GM12878 (cell line): ENCODE measurements at regions not wholly inside any gene's neighbourhood (a gene's known extent, or its start where the extent isn't known, plus 50 kb on each side); places are given as distances from the start of the nearest gene placed in this dataset.

Experiments
- ATAC-seq: fragments of 200-7000 bp; cut with Tn5 transposase; 3 replicates; pipeline ENCODE4 v1.9.1; 2020; ENCODE audit warnings: mild to moderate bottlenecking, moderate library complexity
- BruUV-seq: library from RNA; stranded (reverse); fragments of 400-500 nt; replicated peaks from 2 replicates; lab custom pipeline; 2021; lab: Mats Ljungman, UMichigan
- CTCF ChIA-PET: fragments of 300-600 bp; sonication (Branson Sonifier 250); formaldehyde crosslinking; extraction: SDS; loops from one replicate; lab custom pipeline; 2021; ENCODE audit warnings: inconsistent platforms; lab: Yijun Ruan, JAX
- POLR2A ChIA-PET: fragments of 350-600 bp; formaldehyde crosslinking; extraction: SDS; loops from one replicate; lab custom pipeline; 2021; ENCODE audit warnings: inconsistent platforms; lab: Charles Lee
- RAD21 ChIA-PET: fragments of 300-600 bp; sonication (Branson Sonifier 250); formaldehyde crosslinking; loops from one replicate; lab custom pipeline; 2023; ENCODE audit warnings: antibody characterized with exemption; ENCODE audit not compliant: unreplicated experiment; lab: Charles Lee
- SMC1A ChIA-PET: fragments of 300-600 bp; sonication (Branson Sonifier 250); formaldehyde crosslinking; loops from one replicate; lab custom pipeline; 2023; ENCODE audit not compliant: unreplicated experiment, uncharacterized antibody; lab: Charles Lee
- DNase-seq: peaks from one replicate; pipeline ENCODE4 v3.0.0-alpha.2; 2011; ENCODE audit warnings: low read depth, low spot score
- FAIRE-seq: peaks from 3 replicates; lab custom pipeline; 2011; peaks lifted over from hg19 to GRCh38; lab: Jason Lieb, UNC
- H2AFZ ChIP-seq: 2 replicates; pipeline ENCODE4 v1.6.0; 2011; ENCODE audit warnings: low read depth, low read length, control low read depth; ENCODE audit not compliant: control insufficient read depth
- H3K27ac ChIP-seq: 2 replicates; pipeline ENCODE4 v1.5.1; 2011; ENCODE audit warnings: control low read depth; ENCODE audit not compliant: control insufficient read depth, insufficient read depth
- H3K27me3 ChIP-seq, 2 experiments: replicated peaks in 1 of 2; 2 replicates each; pipeline versions ENCODE4 v1.6.0 to v1.6.1; 2011; ENCODE audit warnings: low read length in 1 of 2; ENCODE audit not compliant: control insufficient read depth in 2 of 2, insufficient read depth in 2 of 2
- H3K36me3 ChIP-seq, 2 experiments: 2 replicates each; pipeline ENCODE4 v1.5.1; 2011; ENCODE audit warnings: low read length in 1 of 2; ENCODE audit not compliant: control insufficient read depth in 2 of 2, insufficient read depth in 2 of 2
- H3K4me1 ChIP-seq: 2 replicates; pipeline ENCODE4 v1.6.1; 2011; ENCODE audit warnings: mild to moderate bottlenecking, low read length, moderate library complexity, mixed read lengths; ENCODE audit not compliant: control insufficient read depth, insufficient read depth
- H3K4me2 ChIP-seq: 2 replicates; pipeline ENCODE4 v1.6.0; 2011; ENCODE audit warnings: control low read depth; ENCODE audit not compliant: control insufficient read depth, insufficient read depth
- H3K4me3 ChIP-seq: fragments of 200-600 bp; sonication (generic); 2 replicates; pipeline ENCODE4 v1.5.1; 2016
- H3K79me2 ChIP-seq: 2 replicates; pipeline ENCODE4 v1.6.0; 2011; ENCODE audit warnings: low read length; ENCODE audit not compliant: control insufficient read depth, insufficient read depth
- H3K9ac ChIP-seq: 2 replicates; pipeline ENCODE4 v1.8.0; 2011; ENCODE audit warnings: low read length, control low read depth, mixed read lengths; ENCODE audit not compliant: control insufficient read depth, insufficient read depth
- H3K9me3 ChIP-seq: replicated peaks from 3 replicates; pipeline ENCODE4 v1.5.1; 2011; ENCODE audit warnings: mild to moderate bottlenecking, low read length; ENCODE audit not compliant: control insufficient read depth, insufficient read depth
- H4K20me1 ChIP-seq: 2 replicates; pipeline ENCODE4 v1.6.0; 2011; ENCODE audit not compliant: control insufficient read depth, insufficient read depth
- ATF7 ChIP-seq: fragments of 450-650 bp; IDR thresholded peaks from 2 replicates; pipeline ENCODE4 v1.6.1; 2016; ENCODE audit warnings: low read depth, mild to moderate bottlenecking
- BHLHE40 ChIP-seq, 2 experiments: fragments of 450-650 bp in 1 of 2; IDR thresholded peaks; 2 replicates each; pipeline ENCODE4 v1.6.1; 2011 to 2017; ENCODE audit warnings: low read depth in 2 of 2, borderline replicate concordance in 1 of 2, improper control_type of control experiment in 1 of 2, low read length in 1 of 2, mild to moderate bottlenecking in 1 of 2
- CHD1 ChIP-seq: IDR thresholded peaks from 2 replicates; pipeline ENCODE4 v1.6.1; 2012; ENCODE audit warnings: low read depth, low read length, improper control_type of control experiment
- FOXM1 ChIP-seq: IDR thresholded peaks from 2 replicates; pipeline ENCODE4 v1.6.1; 2012; ENCODE audit warnings: low read depth, mild to moderate bottlenecking, inconsistent platforms, low read length, moderate library complexity
- HDAC6 ChIP-seq: fragments of 200-600 bp; sonication (generic); IDR thresholded peaks from one replicate; pipeline ENCODE4 v1.8.0; 2017; ENCODE audit warnings: antibody characterized with exemption; ENCODE audit not compliant: unreplicated experiment
- KLF5 ChIP-seq: fragments of 450-650 bp; IDR thresholded peaks from 2 replicates; pipeline ENCODE4 v1.6.1; 2014; ENCODE audit warnings: mild to moderate bottlenecking; ENCODE audit not compliant: partially characterized antibody
- MYC ChIP-seq: IDR thresholded peaks from 2 replicates; pipeline ENCODE4 v1.6.1; 2011; ENCODE audit warnings: mild to moderate bottlenecking, low read length, moderate library complexity, inconsistent platforms; ENCODE audit not compliant: insufficient read depth, insufficient replicate concordance, insufficient read length, severe bottlenecking
- POLR2AphosphoS2 ChIP-seq: IDR thresholded peaks from 2 replicates; pipeline ENCODE4 v1.6.1; 2011; ENCODE audit warnings: low read depth, mild to moderate bottlenecking, low read length, improper control_type of control experiment, moderate library complexity
- POLR2AphosphoS5 ChIP-seq: IDR thresholded peaks from 2 replicates; pipeline ENCODE4 v1.6.1; 2011; ENCODE audit warnings: mild to moderate bottlenecking, low read length, inconsistent platforms
- POU2F2 ChIP-seq: IDR thresholded peaks from 3 replicates; pipeline ENCODE4 v1.6.1; 2011; ENCODE audit warnings: low read depth, mild to moderate bottlenecking, low read length, borderline replicate concordance
- RB1 ChIP-seq: fragments of 450-650 bp; formaldehyde crosslinking; IDR thresholded peaks from 2 replicates; pipeline ENCODE4 v1.6.1; 2017; ENCODE audit warnings: mild to moderate bottlenecking, borderline replicate concordance
- RUNX3 ChIP-seq: IDR thresholded peaks from 2 replicates; pipeline ENCODE4 v1.6.1; 2012; ENCODE audit warnings: low read length, inconsistent platforms
- SIN3A ChIP-seq: IDR thresholded peaks from 2 replicates; pipeline ENCODE4 v1.6.1; 2012; ENCODE audit warnings: low read depth, low read length, improper control_type of control experiment
- STAT3 ChIP-seq: IDR thresholded peaks from 2 replicates; pipeline ENCODE4 v1.6.1; 2011; ENCODE audit warnings: low read depth, low read length, improper control_type of control experiment
- TARDBP ChIP-seq: IDR thresholded peaks from 2 replicates; pipeline ENCODE4 v1.6.1; 2016; ENCODE audit warnings: borderline replicate concordance
- ZNF24 ChIP-seq: fragments of 450-650 bp; IDR thresholded peaks from 2 replicates; pipeline ENCODE4 v1.6.1; 2017; ENCODE audit warnings: antibody characterized with exemption, mild to moderate bottlenecking
- WGBS: methylation state at CpG from one replicate; pipeline ENCODE4 v1.1.6; 2016; ENCODE audit warnings: low lambda C conversion rate; ENCODE audit not compliant: insufficient replicate concordance, insufficient coverage; ENCODE audit errors: missing lambda C conversion rate; 5-methylcytosine and 5-hydroxymethylcytosine counted together
- in situ Hi-C: fragments of 300-500 bp; cut with MboI; formaldehyde crosslinking; loops from 9 replicates; pipeline ENCODE4 v1.14.3; 2018; ENCODE audit warnings: mixed read lengths
- intact Hi-C: fragments of 100-400 bp; cut with micrococcal nuclease; formaldehyde crosslinking; loops from one replicate; pipeline ENCODE4 v1.14.2; 2022; ENCODE audit not compliant: unreplicated experiment
- TF ChIP-seq, protein P1 (sequence below): fragments of 450-650 bp; IDR thresholded peaks from 2 replicates; pipeline ENCODE4 v1.6.1; 2016; ENCODE audit warnings: mild to moderate bottlenecking
- TF ChIP-seq, protein P2 (sequence below): IDR thresholded peaks from 2 replicates; pipeline ENCODE4 v1.6.1; 2011; ENCODE audit warnings: borderline replicate concordance, low read depth, mild to moderate bottlenecking, moderate library complexity, mixed read lengths, low read length; ENCODE audit not compliant: insufficient read depth; ENCODE audit errors: extremely low read length

DNA sequence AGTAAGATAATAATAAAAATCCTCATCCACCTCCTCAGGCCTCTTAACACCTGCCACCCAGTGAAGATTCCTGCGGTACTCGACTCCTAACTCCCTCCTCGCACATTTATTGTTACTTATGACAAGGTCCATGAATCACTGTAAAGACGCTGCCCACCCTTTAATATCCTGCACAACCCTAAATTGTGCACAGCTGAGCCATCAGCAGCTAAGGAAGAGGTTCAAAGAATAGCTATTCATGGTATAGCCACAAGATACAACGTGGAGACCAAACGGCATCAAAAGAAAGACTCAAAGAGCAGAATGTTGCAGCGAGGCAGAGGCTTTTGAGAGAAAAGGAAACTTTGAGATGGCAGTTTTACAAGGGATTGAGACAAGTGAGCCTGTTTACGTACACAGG, 266.3 kb downstream of the SATB2 start:
- no peak for FAIRE-seq
- Histone ChIP-seq H3K79me2 (no peaks in the 10 kb centered on the region), H4K20me1 (no peaks in the 10 kb centered on the region)
- BruUV-seq = no TSS peak
- RAD21 ChIA-PET = interaction anchor here (1.2 to 1.6 kb wide), 3 partner anchors 13 to 36 kb away, joined by 3 to 6 read pairs (median 3); no protein-coding TSS in a partner anchor
- DNase-seq = no peak
- TF ChIP-seq BHLHE40 (IDR thresholded peaks at IDR 0.05; ENCODE audit: borderline replicate concordance in 1 of 2, low read depth in 2 of 2, low read length in 1 of 2) (no peak), SIN3A (no peak), FOXM1 (no peak), POU2F2 (no peak), RB1 (no peak), POLR2AphosphoS2 (no peak), KLF5 (no peak), ATF7 (no peak), POLR2AphosphoS5 (no peak), HDAC6 (no peak), MYC (no peak), ZNF24 (no peak), STAT3 (no peak), TARDBP (no peak), CHD1 (no peak), RUNX3 (no peak)
- TF ChIP-seq, protein P1, sequence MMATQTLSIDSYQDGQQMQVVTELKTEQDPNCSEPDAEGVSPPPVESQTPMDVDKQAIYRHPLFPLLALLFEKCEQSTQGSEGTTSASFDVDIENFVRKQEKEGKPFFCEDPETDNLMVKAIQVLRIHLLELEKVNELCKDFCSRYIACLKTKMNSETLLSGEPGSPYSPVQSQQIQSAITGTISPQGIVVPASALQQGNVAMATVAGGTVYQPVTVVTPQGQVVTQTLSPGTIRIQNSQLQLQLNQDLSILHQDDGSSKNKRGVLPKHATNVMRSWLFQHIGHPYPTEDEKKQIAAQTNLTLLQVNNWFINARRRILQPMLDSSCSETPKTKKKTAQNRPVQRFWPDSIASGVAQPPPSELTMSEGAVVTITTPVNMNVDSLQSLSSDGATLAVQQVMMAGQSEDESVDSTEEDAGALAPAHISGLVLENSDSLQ = no peak
- TF ChIP-seq, protein P2, sequence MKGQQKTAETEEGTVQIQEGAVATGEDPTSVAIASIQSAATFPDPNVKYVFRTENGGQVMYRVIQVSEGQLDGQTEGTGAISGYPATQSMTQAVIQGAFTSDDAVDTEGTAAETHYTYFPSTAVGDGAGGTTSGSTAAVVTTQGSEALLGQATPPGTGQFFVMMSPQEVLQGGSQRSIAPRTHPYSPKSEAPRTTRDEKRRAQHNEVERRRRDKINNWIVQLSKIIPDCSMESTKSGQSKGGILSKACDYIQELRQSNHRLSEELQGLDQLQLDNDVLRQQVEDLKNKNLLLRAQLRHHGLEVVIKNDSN = no peak
- TF ChIP-seq, all 136 proteins: peak for 0
- no peak overlapping the region for H3K27ac ChIP-seq
- no peaks in the 10 kb centered on the region for H3K9me3 ChIP-seq
- H3K4me1 ChIP-seq = no peaks in the 10 kb centered on the region
- H3K27me3 ChIP-seq = no peaks in the 10 kb centered on the region
- intact Hi-C loops = no loop called here
- no peaks in the 10 kb centered on the region for H3K36me3 ChIP-seq
- peak; percentile 18; the same call in 2 of the 3 replicates for ATAC-seq
- in situ Hi-C loops = no loop called here
- SMC1A ChIA-PET = interaction anchor here (0.9 to 5.2 kb wide), 12 partner anchors 13 to 533 kb away, joined by 3 to 29 read pairs (median 4); no protein-coding TSS in a partner anchor
- POLR2A ChIA-PET = no interaction called here
- CTCF ChIA-PET = interaction anchor here (1.1 to 1.5 kb wide), 3 partner anchors 66 to 297 kb away, joined by 3 to 4 read pairs (median 3); no protein-coding TSS in a partner anchor
- H3K4me3 ChIP-seq = no peak overlapping the region
- WGBS = 13% methylated on average over 8 of the region's 8 CpGs
- H2AFZ ChIP-seq = peak overlapping the region; percentile 34; the same call in 1 of the 2 replicates
- H3K4me2 ChIP-seq = no peak overlapping the region
- no peak overlapping the region for H3K9ac ChIP-seq
